Mammary epithelial cell (primary cell): ENCODE measurements at regions not wholly inside any gene's neighbourhood (a gene's known extent, or its start where the extent isn't known, plus 50 kb on each side); places are given as distances from the start of the nearest gene placed in this dataset.

Experiments used
- EZH2 ChIP-seq: IDR thresholded peaks from 2 replicates; pipeline ENCODE4 v1.6.1; 2012; ENCODE audit warnings: low read length, inconsistent platforms, borderline replicate concordance
- TF ChIP-seq, protein P1 (sequence below), 2 donors: IDR thresholded peaks in 1 of 2; conservative IDR thresholded peaks in 1 of 2; 2 replicates each; pipeline ENCODE4 v1.5.1; 2011 to 2012; ENCODE audit warnings: inconsistent platforms in 2 of 2, low read length in 2 of 2, mild to moderate bottlenecking in 2 of 2, control low read depth in 1 of 2, low read depth in 1 of 2; ENCODE audit not compliant: insufficient read depth in 1 of 2; ENCODE audit errors: extremely low read depth in 1 of 2

- TF ChIP-seq, protein P1, sequence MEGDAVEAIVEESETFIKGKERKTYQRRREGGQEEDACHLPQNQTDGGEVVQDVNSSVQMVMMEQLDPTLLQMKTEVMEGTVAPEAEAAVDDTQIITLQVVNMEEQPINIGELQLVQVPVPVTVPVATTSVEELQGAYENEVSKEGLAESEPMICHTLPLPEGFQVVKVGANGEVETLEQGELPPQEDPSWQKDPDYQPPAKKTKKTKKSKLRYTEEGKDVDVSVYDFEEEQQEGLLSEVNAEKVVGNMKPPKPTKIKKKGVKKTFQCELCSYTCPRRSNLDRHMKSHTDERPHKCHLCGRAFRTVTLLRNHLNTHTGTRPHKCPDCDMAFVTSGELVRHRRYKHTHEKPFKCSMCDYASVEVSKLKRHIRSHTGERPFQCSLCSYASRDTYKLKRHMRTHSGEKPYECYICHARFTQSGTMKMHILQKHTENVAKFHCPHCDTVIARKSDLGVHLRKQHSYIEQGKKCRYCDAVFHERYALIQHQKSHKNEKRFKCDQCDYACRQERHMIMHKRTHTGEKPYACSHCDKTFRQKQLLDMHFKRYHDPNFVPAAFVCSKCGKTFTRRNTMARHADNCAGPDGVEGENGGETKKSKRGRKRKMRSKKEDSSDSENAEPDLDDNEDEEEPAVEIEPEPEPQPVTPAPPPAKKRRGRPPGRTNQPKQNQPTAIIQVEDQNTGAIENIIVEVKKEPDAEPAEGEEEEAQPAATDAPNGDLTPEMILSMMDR (conservative IDR thresholded peaks at IDR 0.05 in 1 of 2, IDR thresholded peaks at IDR 0.05 in 1 of 2; ENCODE audit: extremely low read depth in 1 of 2, insufficient read depth in 1 of 2, low read depth in 1 of 2, low read length in 2 of 2), result no peak
- TF ChIP-seq EZH2, result no peak
Measured at GRCh38 chr7:17671956-17672355, 268.3 kb downstream of the SNX13 start.
